T follicular helper cell (primary cell): ENCODE measurements at regions not wholly inside any gene's neighbourhood (a gene's known extent, or its start where the extent isn't known, plus 50 kb on each side); places are given as distances from the start of the nearest gene placed in this dataset.
"Not testable (repeated sequence)": the region's sequence is repeated elsewhere in the genome, so short reads cannot be mapped to it uniquely, and the experiment has no call there.

ENCODE experiments used
- DNase-seq: peaks from one replicate; pipeline ENCODE4 v3.0.0-alpha.2; 2020; ENCODE audit warnings: low read depth

GRCh38 chr2:146598791-146599190 lies 1246.0 kb upstream of the ACVR2A start:
- no peak for DNase-seq

GRCh38 chr2:146597291-146597690 lies 1247.5 kb upstream of the ACVR2A start:
- DNase-seq: no peak

GRCh38 chr2:146591908-146592307 lies 1252.9 kb upstream of the ACVR2A start:
- no peak for DNase-seq

- no peak for DNase-seq
Measured at GRCh38 chr2:146587291-146587713, 1257.5 kb upstream of the ACVR2A start.

- DNase-seq: no peak
Measured at GRCh38 chr2:146584316-146584715, 1260.5 kb upstream of the ACVR2A start.

GRCh38 chr2:146579147-146579930 lies 1265.5 kb upstream of the ACVR2A start:
- DNase-seq: no peak

- DNase-seq: no peak
Measured at GRCh38 chr2:146576339-146577111, 1268.3 kb upstream of the ACVR2A start.

GRCh38 chr2:146572598-146572997 lies 1272.2 kb upstream of the ACVR2A start:
- DNase-seq: no peak

- no peak for DNase-seq
Measured at GRCh38 chr2:146561996-146562395, 1282.8 kb upstream of the ACVR2A start.

- DNase-seq: no peak
Measured at GRCh38 chr2:146547236-146547635, 1297.6 kb upstream of the ACVR2A start.

- no peak for DNase-seq
Measured at GRCh38 chr2:146544701-146545100, 1300.1 kb upstream of the ACVR2A start.

- DNase-seq: no peak
Measured at GRCh38 chr2:146541896-146542295, 1302.9 kb upstream of the ACVR2A start.

GRCh38 chr2:146540271-146540932 lies 1304.4 kb upstream of the ACVR2A start:
- DNase-seq: no peak

- not testable (repeated sequence) for DNase-seq
Measured at GRCh38 chr2:146539739-146540138, 1305.1 kb upstream of the ACVR2A start.

- no peak for DNase-seq
Measured at GRCh38 chr2:146537477-146537876, 1307.4 kb upstream of the ACVR2A start.

- no peak for DNase-seq
Measured at GRCh38 chr2:146532509-146533147, 1312.2 kb upstream of the ACVR2A start.

GRCh38 chr2:146532009-146532408 lies 1312.8 kb upstream of the ACVR2A start:
- DNase-seq: no peak

- no peak for DNase-seq
Measured at GRCh38 chr2:146530886-146531285, 1313.9 kb upstream of the ACVR2A start.

- no peak for DNase-seq
Measured at GRCh38 chr2:146527166-146527565, 1317.7 kb upstream of the ACVR2A start.

- DNase-seq: no peak
Measured at GRCh38 chr2:146523196-146523595, 1321.6 kb upstream of the ACVR2A start.

- no peak for DNase-seq
Measured at GRCh38 chr2:146506851-146507250, 1338.0 kb upstream of the ACVR2A start.

GRCh38 chr2:146503366-146503765 lies 1341.5 kb upstream of the ACVR2A start:
- no peak for DNase-seq
